ENCODE measurements at regions not wholly inside any gene's neighbourhood (a gene's known extent, or its start where the extent isn't known, plus 50 kb on each side); places are given as distances from the start of the nearest gene placed in this dataset.

DNA sequence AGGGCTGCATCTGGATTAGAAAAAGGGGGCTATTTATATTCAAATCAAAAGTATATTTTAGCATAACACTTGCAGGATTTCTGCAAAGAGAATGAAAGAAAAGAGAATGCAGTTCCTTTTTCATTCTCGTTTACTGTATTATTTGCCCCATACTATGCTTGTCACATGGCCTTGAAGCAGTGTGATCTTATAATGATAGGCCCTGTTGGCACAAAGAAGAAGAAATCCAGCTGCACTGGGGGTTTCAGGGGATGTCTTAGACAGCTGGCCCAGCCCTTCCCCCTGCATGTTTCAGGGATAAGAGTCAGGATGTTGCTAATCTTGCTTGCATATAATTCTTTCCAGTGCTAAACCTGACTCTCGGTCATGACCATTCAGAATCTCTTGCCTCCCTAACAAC is 369.5 kb downstream of the SEC16B start:
- DNase-seq (ENCODE audit: low spot score): no peak

DNA sequence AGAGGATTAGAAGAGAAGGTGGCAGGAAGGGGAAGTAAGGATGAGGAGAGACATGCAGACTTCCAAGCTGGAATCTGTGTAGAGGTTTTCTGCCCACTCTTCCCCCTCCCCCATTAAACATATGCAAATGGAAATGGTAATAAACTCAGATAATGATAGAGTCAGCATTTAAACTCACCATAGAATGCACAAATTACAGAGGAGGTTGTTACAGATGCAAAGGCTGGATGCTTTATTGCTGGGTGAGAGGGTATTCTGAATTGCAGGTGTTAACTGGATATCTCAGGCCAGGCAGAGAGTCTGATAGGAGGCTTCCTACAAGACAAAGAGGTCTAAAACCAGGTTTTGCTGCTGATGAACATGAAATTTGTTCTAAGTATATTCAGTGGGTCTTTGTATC is 372.5 kb downstream of the SEC16B start:
- intact Hi-C loops (cut with DNase I): no loop called here
- no peak for DNase-seq (ENCODE audit: low spot score)

More for the DNA sequence above, 369.5 kb downstream of the SEC16B start:
- intact Hi-C loops (cut with DNase I): no loop called here

DNA sequence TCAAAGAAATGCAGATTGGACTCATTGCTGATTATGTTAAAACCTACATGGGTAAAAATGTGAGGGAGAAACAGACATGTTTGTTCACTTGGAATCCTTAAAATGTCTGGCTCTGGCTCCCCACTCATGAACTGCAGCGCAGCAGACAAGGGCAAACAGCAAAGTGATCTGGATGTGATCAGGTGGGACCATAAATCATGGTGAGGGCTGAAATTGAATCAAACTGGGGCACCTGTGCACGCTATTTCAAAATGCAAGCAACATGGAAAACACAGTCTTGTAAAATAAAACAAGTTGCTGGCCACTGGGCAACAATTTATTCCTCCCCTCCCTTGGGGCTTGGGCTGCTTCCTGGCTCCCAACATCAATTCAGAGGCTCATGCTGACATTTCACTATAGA is 373.4 kb downstream of the SEC16B start:
- no peak for DNase-seq (ENCODE audit: low spot score)
- intact Hi-C loops (cut with DNase I): no loop called here

- intact Hi-C loops (cut with DNase I): no loop called here
- DNase-seq (ENCODE audit: low spot score): no peak
These were observed 376.8 kb downstream of the SEC16B start for GRCh38 chr1:177593105-177593504.

DNA sequence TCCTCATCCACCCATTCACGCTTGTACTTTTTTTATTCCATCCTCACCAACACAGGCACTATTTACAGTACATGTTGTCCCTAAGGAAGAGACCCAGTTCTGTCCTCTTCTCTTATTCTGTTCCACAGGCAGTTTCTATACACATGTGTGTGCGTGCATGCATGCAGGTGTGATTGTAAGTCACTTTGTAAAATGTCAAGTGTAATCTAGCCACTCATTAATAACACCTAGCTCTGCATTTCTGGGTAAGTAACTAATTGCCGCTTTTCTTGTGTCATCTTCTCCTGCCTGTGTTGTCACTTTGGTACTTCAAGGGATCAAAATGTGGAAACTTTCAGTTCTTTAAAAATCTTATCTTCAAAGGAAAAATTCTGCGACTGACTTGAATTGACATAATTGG is 377.2 kb downstream of the SEC16B start:
- DNase-seq (ENCODE audit: low spot score): no peak
- intact Hi-C loops (cut with DNase I): no loop called here

DNA sequence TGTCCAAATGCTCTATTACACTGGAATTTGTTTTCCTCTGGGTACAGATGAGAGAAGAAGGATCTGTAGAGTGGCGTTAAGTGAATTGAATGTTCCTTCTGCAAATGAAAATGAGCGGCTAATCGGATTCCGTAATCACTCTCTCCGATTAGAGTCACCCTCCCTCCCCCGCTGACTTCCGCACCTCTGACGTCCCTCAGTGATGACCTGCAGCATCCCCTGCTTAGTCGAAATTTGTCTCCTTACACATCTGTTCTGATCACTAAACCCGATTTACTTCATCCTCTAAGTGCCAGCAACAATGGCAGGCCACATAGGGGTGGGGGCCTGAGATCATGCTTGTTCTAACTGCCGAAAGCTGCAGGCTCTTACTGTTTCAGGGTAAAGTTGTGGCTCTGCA is 378.7 kb downstream of the SEC16B start:
- intact Hi-C loops (cut with DNase I): no loop called here
- no peak for DNase-seq (ENCODE audit: low spot score)

GRCh38 chr1:177589166-177589565 is 380.7 kb downstream of the SEC16B start:
- intact Hi-C loops (cut with DNase I): no loop called here
- no peak for DNase-seq (ENCODE audit: low spot score)

GRCh38 chr1:177586429-177586828 is 383.4 kb downstream of the SEC16B start:
- DNase-seq (ENCODE audit: low spot score): no peak
- intact Hi-C loops (cut with DNase I): no loop called here

DNA sequence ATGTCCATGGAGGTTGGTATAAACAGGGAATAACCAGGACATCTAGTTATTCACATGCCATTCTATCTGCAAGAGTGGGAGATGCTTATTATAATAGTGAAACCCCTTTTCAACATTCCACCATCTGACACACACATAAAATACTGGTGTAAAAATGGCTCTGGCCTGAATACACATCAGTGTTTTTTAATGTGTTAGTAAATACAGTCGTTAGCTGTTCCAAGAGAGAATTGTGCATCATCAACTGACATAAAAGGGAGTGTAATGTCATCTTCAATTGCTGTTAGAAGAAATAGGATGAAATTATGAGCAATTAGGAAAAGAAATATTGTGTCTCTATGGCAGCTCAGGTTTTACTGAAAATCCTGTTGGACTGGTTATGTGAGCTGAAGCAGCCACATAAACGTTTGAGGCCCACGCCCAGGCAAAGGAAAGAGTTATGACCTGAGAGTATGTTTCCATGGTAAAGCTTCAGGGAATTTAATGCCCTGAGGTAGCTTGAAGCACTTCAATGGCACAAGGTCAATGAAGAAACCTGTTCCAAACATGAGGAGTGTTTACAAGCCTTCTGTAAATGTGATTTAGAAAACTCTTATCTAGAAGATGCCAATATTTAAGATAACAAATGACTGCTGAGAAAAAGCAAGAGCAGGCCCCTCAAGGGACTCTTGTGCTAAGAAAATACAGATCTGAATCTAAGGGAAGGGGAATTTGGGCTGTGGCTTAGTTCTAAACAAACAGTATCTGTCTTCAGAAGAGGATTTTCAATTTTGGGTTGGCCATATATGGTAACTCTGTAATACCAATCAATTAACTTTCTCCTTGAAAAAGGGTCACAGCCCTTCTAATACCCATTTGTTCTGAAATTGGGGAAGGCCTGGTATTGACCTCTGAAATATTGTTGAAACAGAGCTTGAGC is 384.3 kb downstream of the SEC16B start:
- intact Hi-C loops (cut with DNase I): no loop called here
- DNase-seq (ENCODE audit: low spot score): no peak

DNA sequence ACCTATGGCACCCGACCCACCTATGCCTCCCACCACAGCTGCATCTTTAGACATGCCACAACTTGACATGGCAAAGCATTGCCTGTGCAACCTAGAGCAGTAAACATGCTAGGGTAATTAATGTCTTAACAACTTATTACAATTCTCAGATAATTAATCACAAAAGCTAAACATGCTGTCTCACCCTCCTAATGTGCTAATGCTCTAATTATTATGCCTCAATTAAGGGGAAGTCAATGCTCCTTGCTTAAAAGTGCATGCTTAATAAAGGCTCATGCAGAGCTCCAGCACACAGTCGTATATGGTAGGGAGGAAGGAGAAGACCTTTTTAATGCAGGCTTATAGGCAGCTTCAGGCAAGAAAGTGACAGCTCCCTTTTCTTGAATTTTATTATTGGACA is 396.0 kb downstream of the SEC16B start:
- no peak for DNase-seq (ENCODE audit: low spot score)
- intact Hi-C loops (cut with DNase I): no loop called here

DNA sequence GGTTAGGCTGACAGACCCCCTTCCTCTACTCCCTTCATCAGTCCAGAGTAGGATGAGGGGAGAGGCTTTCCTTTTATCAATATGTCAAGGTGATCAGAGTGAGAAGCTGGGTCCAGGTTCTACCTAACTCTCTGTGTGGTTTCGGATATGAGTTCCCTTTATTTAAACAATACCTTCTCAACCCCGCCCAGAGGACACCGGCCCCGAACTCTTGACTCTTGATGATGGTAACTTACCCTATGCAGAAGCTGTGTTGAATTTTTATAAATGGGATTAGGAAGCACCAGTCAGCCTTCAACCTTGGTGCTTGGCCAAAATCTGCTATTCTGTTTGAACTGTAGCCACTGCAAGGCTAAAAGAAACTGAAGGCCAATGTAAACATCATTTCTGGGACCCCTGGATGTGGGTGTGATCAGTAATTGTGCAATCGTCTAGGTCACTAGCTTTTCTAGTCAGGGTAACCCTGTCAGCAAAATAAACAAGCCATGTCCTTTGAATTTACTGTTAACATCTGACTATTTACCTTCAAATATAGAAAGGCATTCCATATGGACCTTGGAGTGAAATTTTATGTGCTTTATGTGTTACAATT is 398.3 kb downstream of the SEC16B start:
- DNase-seq (ENCODE audit: low spot score): no peak
- intact Hi-C loops (cut with DNase I): no loop called here

- DNase-seq (ENCODE audit: low spot score): no peak
- intact Hi-C loops (cut with DNase I): no loop called here
These were observed 398.8 kb downstream of the SEC16B start for GRCh38 chr1:177571076-177571475.

- no peak for DNase-seq (ENCODE audit: low spot score)
- intact Hi-C loops (cut with DNase I): no loop called here
These were observed 398.7 kb downstream of the BRINP2 start for GRCh38 chr1:177569476-177569875.

DNA sequence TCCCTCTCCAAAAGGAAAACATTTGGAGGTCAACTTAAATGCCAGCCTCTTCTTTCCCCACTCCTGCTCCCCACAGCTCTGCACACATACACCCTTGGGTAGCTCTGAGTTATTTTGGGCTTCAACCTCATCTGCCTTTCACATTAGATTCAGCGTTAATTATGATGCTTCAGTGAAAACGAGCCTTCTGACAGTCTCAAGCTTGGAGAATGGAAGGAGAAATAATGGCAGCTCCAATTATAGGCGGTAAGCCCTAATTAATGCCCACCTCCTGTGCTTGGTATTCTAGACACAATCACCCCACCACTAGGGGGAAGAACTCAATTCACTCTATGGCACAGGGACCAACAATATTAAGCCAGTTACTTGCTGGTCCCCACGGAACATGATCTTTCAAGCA is 397.9 kb downstream of the BRINP2 start:
- DNase-seq (ENCODE audit: low spot score): no peak
- intact Hi-C loops (cut with DNase I): no loop called here

DNA sequence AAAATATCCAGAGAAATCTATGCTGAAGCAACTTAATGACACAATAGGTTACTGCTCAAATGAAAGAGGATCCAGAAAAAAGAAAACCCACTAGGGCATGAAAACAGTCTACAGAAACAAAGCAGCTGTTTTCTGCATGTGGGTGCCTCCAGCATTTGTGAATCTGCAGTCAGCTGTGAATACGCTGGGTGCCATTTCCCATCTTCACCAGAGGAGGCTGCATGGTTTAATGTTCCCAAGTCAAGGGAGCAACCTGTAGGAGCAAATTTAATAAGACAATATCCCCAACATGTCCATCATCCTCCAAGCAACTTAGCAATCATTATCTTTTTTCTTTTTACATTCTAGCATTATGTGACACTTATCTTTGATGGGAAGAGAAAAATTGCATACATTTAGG is 396.6 kb downstream of the BRINP2 start:
- intact Hi-C loops (cut with DNase I): no loop called here
- DNase-seq (ENCODE audit: low spot score): no peak

DNA sequence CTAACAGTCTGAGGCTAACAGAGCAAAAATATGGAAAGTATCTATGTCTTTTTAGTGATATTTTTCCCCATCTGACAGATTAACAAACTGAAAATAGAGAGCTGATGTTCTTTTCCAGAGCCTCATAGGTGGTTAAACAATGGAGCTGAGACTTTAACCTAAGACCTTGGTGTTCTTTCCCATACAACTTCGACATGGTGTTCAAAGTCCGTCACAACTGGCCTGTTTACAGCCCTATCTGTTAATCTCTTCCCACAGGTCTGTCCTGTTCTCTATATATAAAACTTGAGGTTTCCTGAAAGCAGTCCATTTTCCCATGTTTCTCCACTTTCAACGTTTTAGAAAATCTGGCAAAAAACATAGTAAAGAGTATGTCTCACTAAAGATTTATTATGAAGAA is 395.7 kb downstream of the BRINP2 start:
- intact Hi-C loops (cut with DNase I): no loop called here

DNA sequence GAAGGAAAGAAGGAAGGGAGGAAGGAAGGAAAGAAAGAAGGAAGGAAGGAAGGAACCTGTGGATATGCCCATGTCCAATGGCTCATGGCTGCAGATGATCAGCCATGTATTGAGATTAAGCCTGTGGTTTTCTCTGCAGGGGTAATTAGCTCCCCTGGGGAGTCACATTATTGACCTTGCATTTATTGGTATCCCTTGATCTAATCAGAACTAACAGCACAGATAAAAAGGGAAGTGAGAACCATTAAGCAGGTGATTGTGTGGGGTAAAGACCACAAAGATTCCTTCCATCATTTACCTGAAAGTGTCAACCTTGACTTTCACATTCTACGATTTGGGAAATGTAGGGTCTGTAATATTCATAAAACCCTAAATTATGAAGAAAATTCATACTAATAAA is 390.7 kb downstream of the BRINP2 start:
- intact Hi-C loops (cut with DNase I): no loop called here
- DNase-seq (ENCODE audit: low spot score): no peak

More for the DNA sequence above, 395.7 kb downstream of the BRINP2 start:
- DNase-seq (ENCODE audit: low spot score): no peak

DNA sequence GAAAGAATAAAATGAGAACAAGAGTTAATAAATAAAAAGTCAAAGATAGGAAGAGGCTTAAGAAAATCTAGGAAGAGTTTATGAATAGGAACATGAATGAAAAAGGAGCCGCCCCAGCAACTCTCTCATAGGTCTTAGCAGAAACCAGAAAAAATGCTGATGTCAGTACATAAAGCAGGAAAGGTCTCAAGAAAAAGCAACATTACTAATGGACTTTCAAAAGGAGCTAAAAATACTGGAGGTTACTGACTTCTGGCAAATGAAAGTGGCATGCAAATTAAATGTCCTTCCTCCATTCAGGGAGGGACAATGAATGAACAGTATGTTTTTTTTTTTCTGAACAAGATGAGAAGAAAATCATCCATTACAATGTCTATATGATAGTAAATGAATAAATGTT is 387.6 kb downstream of the BRINP2 start:
- intact Hi-C loops (cut with DNase I): no loop called here
- DNase-seq (ENCODE audit: low spot score): no peak

DNA sequence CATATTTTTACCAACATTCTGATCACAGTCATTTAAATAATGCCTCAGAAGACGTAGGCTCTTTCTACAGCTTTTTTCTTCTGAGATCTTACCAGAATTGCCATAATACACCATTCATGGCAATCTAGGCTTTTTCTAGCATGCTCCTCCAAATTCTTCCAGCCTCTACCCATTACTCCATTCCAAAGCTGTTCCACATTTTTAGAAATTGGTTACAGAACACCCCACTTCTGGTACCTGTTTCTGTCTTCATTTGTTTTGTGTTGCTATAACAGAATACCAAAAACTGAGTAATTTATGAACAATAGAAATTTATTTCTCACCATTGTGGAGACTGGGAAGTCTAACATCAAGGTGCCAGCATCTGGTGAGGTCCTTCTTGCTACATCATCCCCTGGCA is 385.4 kb downstream of the BRINP2 start:
- intact Hi-C loops (cut with DNase I): no loop called here
- no peak for DNase-seq (ENCODE audit: low spot score)

GRCh38 chr1:177547200-177547599 is 376.4 kb downstream of the BRINP2 start:
- no peak for DNase-seq (ENCODE audit: low spot score)
- intact Hi-C loops (cut with DNase I): no loop called here

DNA sequence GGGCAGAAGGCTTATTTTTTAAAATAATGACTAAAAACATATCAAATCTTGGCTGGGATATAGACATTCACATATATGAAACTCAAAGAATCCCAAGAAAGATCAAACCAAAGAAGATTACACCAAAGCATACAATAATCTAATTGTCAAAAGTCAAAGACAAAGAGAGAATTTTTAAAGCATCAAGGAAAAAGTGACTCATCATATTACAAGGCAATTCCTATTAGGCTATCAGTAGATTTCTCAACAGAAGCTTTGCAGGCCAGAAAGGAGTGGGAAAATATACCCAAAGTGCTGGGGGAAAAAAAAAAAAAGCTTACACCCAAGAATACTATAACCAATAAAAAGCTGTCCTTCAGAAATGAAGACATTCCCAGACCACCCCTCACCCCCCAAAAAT is 375.6 kb downstream of the BRINP2 start:
- intact Hi-C loops (cut with DNase I): no loop called here
- no peak for DNase-seq (ENCODE audit: low spot score)
